Fibroblast of skin of right biceps (primary cell): ENCODE measurements at regions not wholly inside any gene's neighbourhood (a gene's known extent, or its start where the extent isn't known, plus 50 kb on each side); places are given as distances from the start of the nearest gene placed in this dataset.

Experiments used
- DNase-seq: peaks from one replicate; pipeline ENCODE4 v3.0.0-alpha.2; 2013

GRCh38 chrX:22396408-22396807 is 123.7 kb downstream of the CBLL2 start:
- peak; percentile 62 for DNase-seq

- DNase-seq, result peak; percentile 75
These were observed 124.9 kb downstream of the CBLL2 start for GRCh38 chrX:22397566-22397965.

GRCh38 chrX:22399437-22400192 is 126.9 kb downstream of the CBLL2 start:
- peak; percentile 69 for DNase-seq

GRCh38 chrX:22404297-22404696 is 131.6 kb downstream of the CBLL2 start:
- DNase-seq, result no peak

- DNase-seq, result peak; percentile 4
These were observed 133.6 kb downstream of the CBLL2 start for GRCh38 chrX:22406201-22406737.

- no peak for DNase-seq
These were observed 136.7 kb downstream of the CBLL2 start for GRCh38 chrX:22409418-22409817.

GRCh38 chrX:22424122-22424915 is 151.6 kb downstream of the CBLL2 start:
- no peak for DNase-seq

- no peak for DNase-seq
These were observed 152.2 kb downstream of the CBLL2 start for GRCh38 chrX:22424919-22425318.

GRCh38 chrX:22429704-22430103 is 157.0 kb downstream of the CBLL2 start:
- no peak for DNase-seq

GRCh38 chrX:22430701-22431100 is 158.0 kb downstream of the CBLL2 start:
- no peak for DNase-seq

GRCh38 chrX:22433292-22434070 is 160.8 kb downstream of the CBLL2 start:
- DNase-seq, result no peak

- no peak for DNase-seq
These were observed 173.2 kb downstream of the CBLL2 start for GRCh38 chrX:22445880-22446279.

GRCh38 chrX:22462959-22463358 is 190.2 kb downstream of the CBLL2 start:
- DNase-seq, result no peak

GRCh38 chrX:22467571-22467970 is 194.9 kb downstream of the CBLL2 start:
- no peak for DNase-seq

- peak; percentile 10 for DNase-seq
These were observed 208.7 kb downstream of the CBLL2 start for GRCh38 chrX:22481436-22481835.

- DNase-seq, result peak; percentile 14
These were observed 213.6 kb downstream of the CBLL2 start for GRCh38 chrX:22486296-22486695.

GRCh38 chrX:22516893-22517292 is 244.2 kb downstream of the CBLL2 start:
- DNase-seq, result no peak

- DNase-seq, result no peak
These were observed 247.6 kb downstream of the CBLL2 start for GRCh38 chrX:22520128-22520828.

GRCh38 chrX:22526339-22526738 is 253.6 kb downstream of the CBLL2 start:
- DNase-seq, result peak; percentile 84

- DNase-seq, result no peak
These were observed 254.6 kb downstream of the CBLL2 start for GRCh38 chrX:22527302-22527701.

GRCh38 chrX:22533898-22534297 is 261.2 kb downstream of the CBLL2 start:
- no peak for DNase-seq

GRCh38 chrX:22534643-22535042 is 261.9 kb downstream of the CBLL2 start:
- DNase-seq, result peak; percentile 85
